GM12878 (cell line): ENCODE measurements at regions not wholly inside any gene's neighbourhood (a gene's known extent, or its start where the extent isn't known, plus 50 kb on each side); places are given as distances from the start of the nearest gene placed in this dataset.

Source experiments
- ATAC-seq: fragments of 200-7000 bp; cut with Tn5 transposase; 3 replicates; pipeline ENCODE4 v1.9.1; 2020; ENCODE audit warnings: mild to moderate bottlenecking, moderate library complexity
- BruUV-seq: library from RNA; stranded (reverse); fragments of 400-500 nt; replicated peaks from 2 replicates; lab custom pipeline; 2021; lab: Mats Ljungman, UMichigan
- CTCF ChIA-PET: fragments of 300-600 bp; sonication (Branson Sonifier 250); formaldehyde crosslinking; extraction: SDS; loops from one replicate; lab custom pipeline; 2021; ENCODE audit warnings: inconsistent platforms; lab: Yijun Ruan, JAX
- POLR2A ChIA-PET: fragments of 350-600 bp; formaldehyde crosslinking; extraction: SDS; loops from one replicate; lab custom pipeline; 2021; ENCODE audit warnings: inconsistent platforms; lab: Charles Lee
- RAD21 ChIA-PET: fragments of 300-600 bp; sonication (Branson Sonifier 250); formaldehyde crosslinking; loops from one replicate; lab custom pipeline; 2023; ENCODE audit warnings: antibody characterized with exemption; ENCODE audit not compliant: unreplicated experiment; lab: Charles Lee
- SMC1A ChIA-PET: fragments of 300-600 bp; sonication (Branson Sonifier 250); formaldehyde crosslinking; loops from one replicate; lab custom pipeline; 2023; ENCODE audit not compliant: unreplicated experiment, uncharacterized antibody; lab: Charles Lee
- DNase-seq: peaks from one replicate; pipeline ENCODE4 v3.0.0-alpha.2; 2011; ENCODE audit warnings: low read depth, low spot score
- FAIRE-seq: peaks from 3 replicates; lab custom pipeline; 2011; peaks lifted over from hg19 to GRCh38; lab: Jason Lieb, UNC
- H2AFZ ChIP-seq: 2 replicates; pipeline ENCODE4 v1.6.0; 2011; ENCODE audit warnings: low read depth, low read length, control low read depth; ENCODE audit not compliant: control insufficient read depth
- H3K27ac ChIP-seq: 2 replicates; pipeline ENCODE4 v1.5.1; 2011; ENCODE audit warnings: control low read depth; ENCODE audit not compliant: control insufficient read depth, insufficient read depth
- H3K27me3 ChIP-seq, 2 experiments: replicated peaks in 1 of 2; 2 replicates each; pipeline versions ENCODE4 v1.6.0 to v1.6.1; 2011; ENCODE audit warnings: low read length in 1 of 2; ENCODE audit not compliant: control insufficient read depth in 2 of 2, insufficient read depth in 2 of 2
- H3K36me3 ChIP-seq, 2 experiments: 2 replicates each; pipeline ENCODE4 v1.5.1; 2011; ENCODE audit warnings: low read length in 1 of 2; ENCODE audit not compliant: control insufficient read depth in 2 of 2, insufficient read depth in 2 of 2
- H3K4me1 ChIP-seq: 2 replicates; pipeline ENCODE4 v1.6.1; 2011; ENCODE audit warnings: mild to moderate bottlenecking, low read length, moderate library complexity, mixed read lengths; ENCODE audit not compliant: control insufficient read depth, insufficient read depth
- H3K4me2 ChIP-seq: 2 replicates; pipeline ENCODE4 v1.6.0; 2011; ENCODE audit warnings: control low read depth; ENCODE audit not compliant: control insufficient read depth, insufficient read depth
- H3K4me3 ChIP-seq: fragments of 200-600 bp; sonication (generic); 2 replicates; pipeline ENCODE4 v1.5.1; 2016
- H3K79me2 ChIP-seq: 2 replicates; pipeline ENCODE4 v1.6.0; 2011; ENCODE audit warnings: low read length; ENCODE audit not compliant: control insufficient read depth, insufficient read depth
- H3K9ac ChIP-seq: 2 replicates; pipeline ENCODE4 v1.8.0; 2011; ENCODE audit warnings: low read length, control low read depth, mixed read lengths; ENCODE audit not compliant: control insufficient read depth, insufficient read depth
- H3K9me3 ChIP-seq: replicated peaks from 3 replicates; pipeline ENCODE4 v1.5.1; 2011; ENCODE audit warnings: mild to moderate bottlenecking, low read length; ENCODE audit not compliant: control insufficient read depth, insufficient read depth
- H4K20me1 ChIP-seq: 2 replicates; pipeline ENCODE4 v1.6.0; 2011; ENCODE audit not compliant: control insufficient read depth, insufficient read depth
- CBX5 ChIP-seq: sonication (generic); IDR thresholded peaks from 2 replicates; pipeline ENCODE4 v1.6.1; 2016; ENCODE audit warnings: low read depth, moderate library complexity, mild to moderate bottlenecking, inconsistent platforms
- CEBPB ChIP-seq, 2 experiments: fragments of 150-350 bp in 1 of 2; IDR thresholded peaks; 2 replicates each; pipeline ENCODE4 v1.6.1; 2012 to 2014; ENCODE audit warnings: low read depth in 2 of 2, low read length in 2 of 2, borderline replicate concordance in 1 of 2, inconsistent platforms in 1 of 2
- IKZF1 ChIP-seq: fragments of 450-650 bp; conservative IDR thresholded peaks from 2 replicates; pipeline ENCODE4 v1.6.1; 2017; ENCODE audit warnings: antibody characterized with exemption, mild to moderate bottlenecking
- IRF3 ChIP-seq: fragments of 450-650 bp; IDR thresholded peaks from 2 replicates; pipeline ENCODE4 v1.6.1; 2014; ENCODE audit warnings: mild to moderate bottlenecking
- MEF2A ChIP-seq: IDR thresholded peaks from 2 replicates; pipeline ENCODE4 v1.6.1; 2011; ENCODE audit warnings: low read depth, mild to moderate bottlenecking, low read length, moderate library complexity; ENCODE audit not compliant: insufficient read depth
- MYC ChIP-seq: IDR thresholded peaks from 2 replicates; pipeline ENCODE4 v1.6.1; 2011; ENCODE audit warnings: mild to moderate bottlenecking, low read length, moderate library complexity, inconsistent platforms; ENCODE audit not compliant: insufficient read depth, insufficient replicate concordance, insufficient read length, severe bottlenecking
- NFXL1 ChIP-seq: fragments of 450-650 bp; IDR thresholded peaks from 2 replicates; pipeline ENCODE4 v1.6.1; 2017; ENCODE audit warnings: antibody characterized with exemption, mild to moderate bottlenecking, borderline replicate concordance
- PAX8 ChIP-seq: fragments of 450-650 bp; IDR thresholded peaks from 2 replicates; pipeline ENCODE4 v1.6.1; 2017; ENCODE audit warnings: mild to moderate bottlenecking, moderate library complexity
- RELA ChIP-seq: fragments of 450-650 bp; IDR thresholded peaks from 2 replicates; pipeline ENCODE4 v1.8.0; 2014; ENCODE audit warnings: borderline replicate concordance; ENCODE audit not compliant: partially characterized antibody
- SIN3A ChIP-seq: IDR thresholded peaks from 2 replicates; pipeline ENCODE4 v1.6.1; 2012; ENCODE audit warnings: low read depth, low read length, improper control_type of control experiment
- SREBF1 ChIP-seq: IDR thresholded peaks from 2 replicates; pipeline ENCODE4 v1.6.1; 2012; ENCODE audit warnings: mild to moderate bottlenecking, low read length
- WRNIP1 ChIP-seq: IDR thresholded peaks from 2 replicates; pipeline ENCODE4 v1.6.1; 2011; ENCODE audit warnings: low read depth, low read length, improper control_type of control experiment, borderline replicate concordance
- ZNF274 ChIP-seq: IDR thresholded peaks from one replicate; pipeline ENCODE4 v1.8.0; 2011; ENCODE audit not compliant: insufficient read length, insufficient read depth
- WGBS: methylation state at CpG from one replicate; pipeline ENCODE4 v1.1.6; 2016; ENCODE audit warnings: low lambda C conversion rate; ENCODE audit not compliant: insufficient replicate concordance, insufficient coverage; ENCODE audit errors: missing lambda C conversion rate; 5-methylcytosine and 5-hydroxymethylcytosine counted together
- in situ Hi-C: fragments of 300-500 bp; cut with MboI; formaldehyde crosslinking; loops from 9 replicates; pipeline ENCODE4 v1.14.3; 2018; ENCODE audit warnings: mixed read lengths
- intact Hi-C: fragments of 100-400 bp; cut with micrococcal nuclease; formaldehyde crosslinking; loops from one replicate; pipeline ENCODE4 v1.14.2; 2022; ENCODE audit not compliant: unreplicated experiment

GRCh38 chr6:149127212-149127611 is 190.3 kb upstream of the TAB2 start:
- ChIA-PET SMC1A (interaction anchor here (1.3 to 1.7 kb wide), 4 partner anchors 12 to 65 kb away, joined by 3 to 7 read pairs (median 4); no protein-coding TSS in a partner anchor), POLR2A (no interaction called here)
- H3K4me1 ChIP-seq = peaks cover 12% of the 10 kb centered on the region
- in situ Hi-C loops = no loop called here
- no peaks in the 10 kb centered on the region; the same call in 2 of the 3 replicates for H3K9me3 ChIP-seq
- H3K36me3 ChIP-seq = no peaks in the 10 kb centered on the region
- no peak overlapping the region for H3K9ac ChIP-seq
- TF ChIP-seq CBX5 (no peak), ZNF274 (no peak), CEBPB (IDR thresholded peaks at IDR 0.05; ENCODE audit: borderline replicate concordance in 1 of 2, low read depth in 2 of 2, low read length in 2 of 2) (no peak), SREBF1 (no peak), IKZF1 (no peak), WRNIP1 (no peak), NFXL1 (no peak), MEF2A (no peak), PAX8 (no peak), RELA (no peak), MYC (no peak), SIN3A (no peak), IRF3 (no peak)
- TF ChIP-seq, all 136 proteins: peak for 0
- Histone ChIP-seq H2AFZ (no peak overlapping the region), H4K20me1 (no peaks in the 10 kb centered on the region), H3K4me2 (no peak overlapping the region), H3K79me2 (no peaks in the 10 kb centered on the region), H3K27me3 (no peaks in the 10 kb centered on the region), H3K27ac (no peak overlapping the region), H3K4me3 (no peak overlapping the region)
- DNase-seq = no peak
- no TSS peak for BruUV-seq
- no peak for ATAC-seq
- intact Hi-C loops = no loop called here
- FAIRE-seq = no peak
- CTCF ChIA-PET = interaction anchor here (0.5 to 2.1 kb wide), 5 partner anchors 20 to 614 kb away, joined by 3 to 4 read pairs (median 3); no protein-coding TSS in a partner anchor
- WGBS = 21% methylated on average over 1 of the region's 1 CpG
- RAD21 ChIA-PET = interaction anchor here (1.3 kb wide), 2 partner anchors 94 to 108 kb away, joined by 3 to 4 read pairs; no protein-coding TSS in a partner anchor
